ENCODE measurements at regions not wholly inside any gene's neighbourhood (a gene's known extent, or its start where the extent isn't known, plus 50 kb on each side); places are given as distances from the start of the nearest gene placed in this dataset.

DNA sequence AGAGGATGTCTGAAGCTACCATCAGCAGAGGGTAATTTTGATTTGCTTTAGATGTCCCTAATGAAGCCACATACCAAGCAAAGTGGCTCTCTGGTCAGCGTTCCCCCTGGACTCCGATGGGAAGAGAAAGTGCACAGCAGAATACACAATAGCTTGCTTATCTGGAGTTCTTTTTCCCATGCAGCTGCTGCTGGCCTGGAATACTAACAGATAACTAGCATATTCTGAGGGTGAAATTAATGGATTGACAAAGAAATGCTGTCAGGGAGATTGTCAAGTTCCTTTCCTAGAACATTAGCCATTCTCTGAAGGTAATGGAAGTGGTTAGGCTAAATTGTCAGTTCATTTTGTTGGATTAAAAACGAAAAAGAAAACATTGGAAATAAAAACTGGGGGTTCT is 391.3 kb downstream of the FLRT2 start:
- no peak overlapping the region for H3K4me3 ChIP-seq (ENCODE audit: low read depth, poor library complexity, severe bottlenecking)
- no peak for DNase-seq (ENCODE audit: low spot score in 2 of 2)
- TF ChIP-seq POLR2A (IDR thresholded peaks at IDR 0.05) (no peak), CTCF (IDR thresholded peaks at IDR 0.05) (no peak)
- intact Hi-C loops (cut with DNase I; ENCODE audit: low total_unique reads) = no loop called here
- WGBS, 2 donors = 83% methylated on average over 3 of the region's 3 CpGs

DNA sequence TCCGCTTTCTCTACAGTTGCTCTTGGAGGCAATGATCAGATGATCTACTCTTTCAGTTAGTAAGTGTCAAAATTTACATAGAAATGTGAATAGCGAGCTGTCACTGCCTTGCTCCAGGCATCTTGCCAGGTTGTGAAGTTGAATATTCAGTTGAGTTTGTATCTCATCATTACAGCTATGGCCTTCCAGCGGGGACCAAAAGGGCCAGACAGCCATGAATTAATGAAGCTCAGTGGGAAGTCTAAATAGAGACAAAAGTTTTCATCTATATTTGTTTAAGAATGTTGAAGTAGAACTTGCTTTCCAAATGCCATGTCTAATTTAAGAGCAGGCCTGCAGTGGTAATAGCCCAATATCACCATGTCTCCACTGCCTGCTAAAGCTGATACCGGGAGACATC is 387.8 kb downstream of the FLRT2 start:
- 61 to 68% methylated on average over 4 of the region's 4 CpGs for WGBS, 2 donors
- DNase-seq (ENCODE audit: low spot score in 2 of 2) = no peak
- H3K4me3 ChIP-seq (ENCODE audit: low read depth, poor library complexity, severe bottlenecking) = no peak overlapping the region
- intact Hi-C loops (cut with DNase I; ENCODE audit: low total_unique reads) = no loop called here
- TF ChIP-seq POLR2A (IDR thresholded peaks at IDR 0.05) (no peak), CTCF (IDR thresholded peaks at IDR 0.05) (no peak)

DNA sequence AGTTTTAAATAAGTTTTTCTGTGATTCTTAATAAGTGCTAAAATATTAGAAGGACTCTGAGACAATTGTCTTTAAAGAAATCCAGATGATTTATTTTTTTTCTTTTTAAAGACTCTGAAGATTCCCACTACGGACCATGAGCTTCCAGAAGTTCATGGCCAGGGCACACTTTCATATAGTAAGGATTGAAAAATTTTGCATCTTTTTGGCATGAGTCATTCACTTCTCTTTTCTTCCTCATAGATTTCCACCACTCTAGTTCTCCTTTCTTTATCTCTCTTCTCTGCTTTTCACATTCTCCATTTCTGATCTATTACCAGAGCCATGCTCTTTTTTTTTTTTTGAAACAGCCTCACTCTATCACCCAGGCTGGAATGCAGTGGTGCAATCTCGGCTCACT is 385.8 kb downstream of the FLRT2 start:
- WGBS, 2 donors = 77 to 79% methylated on average over 2 of the region's 2 CpGs
- TF ChIP-seq POLR2A (IDR thresholded peaks at IDR 0.05) = no peak
- TF ChIP-seq CTCF (IDR thresholded peaks at IDR 0.05) = no peak
- intact Hi-C loops (cut with DNase I; ENCODE audit: low total_unique reads) = no loop called here
- DNase-seq (ENCODE audit: low spot score in 2 of 2) = no peak
- H3K4me3 ChIP-seq (ENCODE audit: low read depth, poor library complexity, severe bottlenecking) = no peak overlapping the region

DNA sequence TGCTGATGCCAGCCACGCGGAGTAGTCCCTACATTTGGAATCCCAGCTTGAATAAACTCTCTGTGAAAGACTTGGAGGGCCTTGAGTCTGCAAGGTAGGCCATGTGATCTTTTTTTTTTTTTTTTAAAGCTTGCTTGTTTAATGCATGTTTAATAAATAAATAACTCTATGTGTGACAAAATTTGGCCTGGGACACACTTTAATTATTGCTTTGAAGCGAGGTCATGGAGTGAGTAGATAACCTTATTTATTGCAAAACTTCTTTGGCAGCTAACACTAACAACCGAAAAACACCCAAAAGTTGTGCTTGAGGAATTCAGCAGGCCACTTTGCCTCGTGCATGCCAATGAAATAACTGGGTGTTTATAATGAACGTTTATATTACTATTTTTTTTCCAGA is 382.2 kb downstream of the FLRT2 start:
- intact Hi-C loops (cut with DNase I; ENCODE audit: low total_unique reads) = no loop called here
- DNase-seq (ENCODE audit: low spot score in 2 of 2) = no peak
- 78 to 79% methylated on average over 6 of the region's 6 CpGs for WGBS, 2 donors
- no peak for TF ChIP-seq POLR2A (IDR thresholded peaks at IDR 0.05)
- no peak for TF ChIP-seq CTCF (IDR thresholded peaks at IDR 0.05)
- H3K4me3 ChIP-seq (ENCODE audit: low read depth, poor library complexity, severe bottlenecking) = no peak overlapping the region

DNA sequence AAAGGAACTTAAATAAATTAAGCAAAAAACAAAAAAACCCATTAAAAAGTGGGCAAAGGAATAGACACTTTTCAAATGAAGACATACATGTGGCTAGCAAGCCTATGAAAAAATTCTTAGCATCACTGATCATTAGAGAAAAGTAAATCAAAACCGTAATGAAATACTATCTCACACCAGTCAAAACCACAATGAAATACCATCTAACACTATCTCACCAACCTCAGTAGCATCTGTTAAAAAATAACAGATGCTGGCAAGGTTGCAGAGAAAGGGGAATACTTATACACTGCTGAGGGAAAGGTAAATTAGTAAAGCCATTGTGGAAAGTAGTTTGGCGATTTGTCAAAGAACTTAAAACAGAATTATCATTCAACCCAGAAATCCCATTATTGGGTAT is 381.1 kb downstream of the FLRT2 start:
- no peak for DNase-seq (ENCODE audit: low spot score in 2 of 2)
- TF ChIP-seq CTCF (IDR thresholded peaks at IDR 0.05) (no peak), POLR2A (IDR thresholded peaks at IDR 0.05) (no peak)
- intact Hi-C loops (cut with DNase I; ENCODE audit: low total_unique reads) = no loop called here
- H3K4me3 ChIP-seq (ENCODE audit: low read depth, poor library complexity, severe bottlenecking) = no peak overlapping the region
- WGBS, 2 donors = 85 to 88% methylated on average over 2 of the region's 2 CpGs

DNA sequence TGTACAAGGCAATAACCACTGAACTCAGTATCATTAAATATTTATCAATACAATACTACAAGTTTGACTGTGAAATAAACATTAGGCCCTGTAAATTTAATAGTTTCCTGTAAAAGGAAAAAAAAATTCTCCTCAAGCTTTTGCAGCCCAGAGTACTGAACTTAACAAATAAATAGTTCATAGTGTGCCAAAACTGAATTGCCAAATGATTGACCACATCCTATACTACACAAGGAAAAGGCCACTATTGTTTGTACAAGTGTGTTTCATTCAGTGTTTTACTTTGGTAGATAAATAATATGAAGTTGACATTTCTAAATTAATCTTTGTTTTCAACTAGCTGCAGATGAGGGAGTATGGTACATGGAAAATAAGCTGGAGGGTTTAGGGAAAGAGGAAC is 379.6 kb downstream of the FLRT2 start:
- TF ChIP-seq CTCF (IDR thresholded peaks at IDR 0.05) (no peak), POLR2A (IDR thresholded peaks at IDR 0.05) (no peak)
- no peak for DNase-seq (ENCODE audit: low spot score in 2 of 2)
- no peak overlapping the region for H3K4me3 ChIP-seq (ENCODE audit: low read depth, poor library complexity, severe bottlenecking)
- intact Hi-C loops (cut with DNase I; ENCODE audit: low total_unique reads) = no loop called here
